Heart left ventricle (tissue), 16 donors: ENCODE measurements at regions not wholly inside any gene's neighbourhood (a gene's known extent, or its start where the extent isn't known, plus 50 kb on each side); places are given as distances from the start of the nearest gene placed in this dataset.

ENCODE experiments used
- ATAC-seq, 4 donors: fragments of 200-7000 bp; cut with Tn5 transposase; one replicate each; pipeline ENCODE4 v1.9.1; 2020 to 2022; ENCODE audit warnings: moderate library complexity in 4 of 4, mild to moderate bottlenecking in 3 of 4, moderate number of reproducible peaks in 1 of 4
- DNase-seq, 5 donors: peaks; one replicate each; pipeline ENCODE4 v3.0.0-alpha.2; 2020
- H3K27ac ChIP-seq, 12 donors: fragments of 200-600 bp; sonication (generic) in 4 of 12; one replicate each; pipeline versions ENCODE4 v1.5.0 to v1.8.0; 2016 to 2022; ENCODE audit warnings: mild to moderate bottlenecking in 2 of 12
- H3K27me3 ChIP-seq, 9 donors: fragments of 200-600 bp; sonication (generic) in 2 of 9; one replicate each; pipeline versions ENCODE4 v1.5.1 to v1.8.0; 2016 to 2022; ENCODE audit warnings: mild to moderate bottlenecking in 3 of 9
- H3K36me3 ChIP-seq, 9 donors: fragments of 200-600 bp; sonication (generic) in 2 of 9; one replicate each; pipeline versions ENCODE4 v1.5.0 to v1.8.0; 2018 to 2022; ENCODE audit warnings: mild to moderate bottlenecking in 2 of 9
- H3K4me1 ChIP-seq, 12 donors: fragments of 200-600 bp; sonication (generic) in 4 of 12; one replicate each; pipeline versions ENCODE4 v1.5.0 to v1.8.0; 2016 to 2022; ENCODE audit warnings: mild to moderate bottlenecking in 3 of 12
- H3K4me3 ChIP-seq, 12 donors: fragments of 200-600 bp; sonication (generic) in 4 of 12; one replicate each; pipeline versions ENCODE4 v1.5.0 to v1.8.0; 2017 to 2022; ENCODE audit warnings: mild to moderate bottlenecking in 9 of 12, moderate library complexity in 4 of 12
- H3K9me3 ChIP-seq, 12 donors: fragments of 200-600 bp; sonication (generic) in 4 of 12; one replicate each; pipeline versions ENCODE4 v1.5.0 to v1.8.0; 2016 to 2022; ENCODE audit warnings: mild to moderate bottlenecking in 1 of 12
- POLR2A ChIP-seq, 2 donors: fragments of 450-650 bp; IDR thresholded peaks; one replicate each; pipeline ENCODE4 v1.6.1; 2017; ENCODE audit warnings: antibody characterized with exemption in 2 of 2, mild to moderate bottlenecking in 2 of 2, moderate library complexity in 2 of 2
- WGBS, 4 donors: extraction: QIAGEN DNeasy Blood & Tissue Kit in 2 of 4; methylation state at CpG; one replicate each; pipeline versions ENCODE4 v1.1.5 to v1.1.7; 2013 to 2018; 5-methylcytosine and 5-hydroxymethylcytosine counted together
- intact Hi-C, 10 donors: fragments of 100-400 bp; cut with DNase I; formaldehyde crosslinking; loops; one replicate each; pipeline versions ENCODE4 v1.11.1 to v1.14.2; 2022
- TF ChIP-seq, protein P1 (sequence below), 12 donors: fragments of 200-600 bp; sonication (generic) in 4 of 12; IDR thresholded peaks; one replicate each; pipeline versions ENCODE4 v1.5.0 to v1.8.0; 2018 to 2022; ENCODE audit warnings: antibody characterized with exemption in 12 of 12, mild to moderate bottlenecking in 5 of 12
- donor health status: ischemic (EF 13 %, LVEDD 7.1; RV severe dilation, severe dysfunction).
- donor health status: healthy with polysubstance abuse.
- donor health status: DM: no; HTN: yes; CAD: no.
- donor health status: DM: no; HTN: no; CAD: no.
- donor health status: ischemic (EF 25% LVEDD 6.9; RV normal size, moderate dysfunction).
- donor health status: ischemic (EF 25% LVEDD 5.7; RV mildly dilated, moderate dysfunction).
- donor health status: healthy.
- donor health status: DM: yes; HTN: yes; CAD: no.
- donor health status: ischemic (EF 35%, LVEDD 5.7; RV mildly dilated, moderate dysfunction).
- donor health status: nonischemic (EF 11% LVEDD 7.7; RV severe dilation, severe dysfunction).
- donor health status: DM: yes; HTN: yes; CAD: no.
- donor health status: PGD.
- donor health status: ischemic (EF 29% LVEDD 5.4; RV normal size, mild dysfunction).
- donor health status: nonischemic (EF 23%, LVEDD 6.1; RV moderate dilation, normal function).

DNA sequence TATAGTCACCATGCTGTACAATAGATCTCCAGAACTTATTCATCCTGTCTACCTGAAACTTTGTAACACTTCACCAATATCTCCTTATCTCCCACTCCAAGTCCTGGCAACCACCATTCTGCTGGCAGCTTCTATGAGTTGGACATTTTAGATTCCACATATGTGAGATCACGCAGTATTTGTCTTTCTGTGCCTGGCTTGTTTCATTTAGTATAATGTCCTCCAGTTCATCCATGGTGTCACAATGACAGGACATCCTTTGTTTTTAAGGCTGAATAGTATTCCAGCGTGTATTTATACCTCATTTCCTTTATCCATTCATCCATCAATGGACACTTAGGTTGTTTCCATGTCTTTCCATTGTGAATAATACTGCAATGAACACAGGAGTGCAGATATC, 198.7 kb downstream of the QDPR start:
- H3K27ac ChIP-seq, result no peak overlapping the region
- H3K4me3 ChIP-seq, result no peak overlapping the region
- H3K4me1 ChIP-seq, result no peaks in the 10 kb centered on the region
- H3K9me3 ChIP-seq, result peaks cover 0 to 5% (median 0%) of the 10 kb centered on the region in 12 donors
- H3K36me3 ChIP-seq, result no peaks in the 10 kb centered on the region
- WGBS, 4 donors, result 50 to 58% (median 54%) methylated on average over 2 of the region's 2 CpGs
- DNase-seq, result peak in 1 of 5 donors; percentile 30
- TF ChIP-seq, protein P1, sequence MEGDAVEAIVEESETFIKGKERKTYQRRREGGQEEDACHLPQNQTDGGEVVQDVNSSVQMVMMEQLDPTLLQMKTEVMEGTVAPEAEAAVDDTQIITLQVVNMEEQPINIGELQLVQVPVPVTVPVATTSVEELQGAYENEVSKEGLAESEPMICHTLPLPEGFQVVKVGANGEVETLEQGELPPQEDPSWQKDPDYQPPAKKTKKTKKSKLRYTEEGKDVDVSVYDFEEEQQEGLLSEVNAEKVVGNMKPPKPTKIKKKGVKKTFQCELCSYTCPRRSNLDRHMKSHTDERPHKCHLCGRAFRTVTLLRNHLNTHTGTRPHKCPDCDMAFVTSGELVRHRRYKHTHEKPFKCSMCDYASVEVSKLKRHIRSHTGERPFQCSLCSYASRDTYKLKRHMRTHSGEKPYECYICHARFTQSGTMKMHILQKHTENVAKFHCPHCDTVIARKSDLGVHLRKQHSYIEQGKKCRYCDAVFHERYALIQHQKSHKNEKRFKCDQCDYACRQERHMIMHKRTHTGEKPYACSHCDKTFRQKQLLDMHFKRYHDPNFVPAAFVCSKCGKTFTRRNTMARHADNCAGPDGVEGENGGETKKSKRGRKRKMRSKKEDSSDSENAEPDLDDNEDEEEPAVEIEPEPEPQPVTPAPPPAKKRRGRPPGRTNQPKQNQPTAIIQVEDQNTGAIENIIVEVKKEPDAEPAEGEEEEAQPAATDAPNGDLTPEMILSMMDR (IDR thresholded peaks at IDR 0.05), result no peak
- TF ChIP-seq POLR2A (IDR thresholded peaks at IDR 0.05), result no peak
- ATAC-seq, result peak in 3 of 4 donors; percentile 24 to 70 (median 31)
- H3K27me3 ChIP-seq, result no peaks in the 10 kb centered on the region
- intact Hi-C loops, result loop anchor here in 2 of 10 donors (10.0 kb wide), 2 partner anchors 138 to 148 kb away; no protein-coding TSS in a partner anchor

DNA sequence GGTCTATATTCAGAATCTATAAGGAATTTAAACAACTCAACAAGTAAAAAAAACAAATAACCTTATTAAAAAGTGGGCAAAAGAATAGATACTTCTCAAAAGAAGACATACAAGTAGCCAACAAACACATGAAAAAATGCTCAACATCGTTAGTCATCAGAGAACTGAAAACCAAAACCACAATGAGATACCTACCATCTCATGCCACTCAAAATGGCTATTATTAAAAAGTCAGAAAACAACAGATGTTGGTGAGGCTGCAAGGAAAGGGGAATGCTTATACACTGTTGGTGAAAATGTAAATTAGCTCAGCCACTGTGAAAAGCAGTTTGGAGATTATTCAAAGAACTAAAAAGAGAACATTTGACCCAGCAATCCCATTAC, 201.6 kb downstream of the QDPR start:
- intact Hi-C loops, result loop anchor here in 2 of 10 donors (10.0 kb wide), 2 partner anchors 135 to 145 kb away; no protein-coding TSS in a partner anchor
- WGBS, 4 donors, result 77 to 82% (median 80%) methylated on average over 1 of the region's 1 CpG
- Histone ChIP-seq H3K27me3 (no peaks in the 10 kb centered on the region), H3K27ac (no peak overlapping the region), H3K4me3 (no peak overlapping the region), H3K4me1 (no peaks in the 10 kb centered on the region), H3K36me3 (no peaks in the 10 kb centered on the region), H3K9me3 (peaks cover 0 to 18% (median 0%) of the 10 kb centered on the region in 12 donors)
- ATAC-seq, result no peak
- DNase-seq, result no peak
- TF ChIP-seq, protein P1 (IDR thresholded peaks at IDR 0.05), result no peak
- TF ChIP-seq POLR2A (IDR thresholded peaks at IDR 0.05), result no peak

DNA sequence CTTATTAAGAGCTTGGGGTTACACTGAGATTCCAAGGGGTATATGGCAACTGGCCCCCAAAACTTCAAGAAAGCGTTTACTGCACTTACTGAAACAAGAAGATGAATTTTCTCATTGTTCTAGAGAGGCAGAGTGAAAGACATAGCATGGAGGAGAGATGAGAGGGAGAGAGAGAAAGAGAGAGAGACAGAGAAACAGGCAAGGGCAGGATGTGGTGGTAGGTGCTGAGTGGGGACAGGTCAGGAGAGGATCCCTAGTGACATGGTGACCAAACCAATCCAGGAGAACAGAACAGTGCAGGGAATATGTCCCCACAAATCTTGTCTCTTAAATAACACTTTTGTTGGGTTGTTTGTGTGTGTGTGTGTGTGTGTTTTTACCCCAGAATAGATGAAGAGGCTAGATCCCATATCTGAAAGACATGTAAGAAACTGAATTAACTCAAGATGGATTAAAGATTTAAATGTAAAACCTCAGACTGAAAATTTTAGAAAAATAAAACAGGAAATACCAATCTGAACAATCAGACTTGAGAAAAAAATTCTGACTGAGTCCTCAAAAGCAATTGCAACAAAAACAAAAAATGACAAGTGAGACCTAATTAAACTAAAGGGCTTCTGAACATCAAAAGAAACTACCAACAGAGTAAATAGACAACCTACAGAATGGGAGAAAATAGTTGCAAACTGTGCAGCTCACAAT, 202.2 kb downstream of the QDPR start:
- 82 to 92% (median 86%) methylated on average over 1 of the region's 1 CpG for WGBS, 4 donors
- TF ChIP-seq POLR2A (IDR thresholded peaks at IDR 0.05), result no peak
- TF ChIP-seq, protein P1 (IDR thresholded peaks at IDR 0.05), result no peak
- intact Hi-C loops, result loop anchor here in 2 of 10 donors (10.0 kb wide), 3 partner anchors 75 to 145 kb away; no protein-coding TSS in a partner anchor
- ATAC-seq, result no peak
- H3K9me3 ChIP-seq, result peaks cover 0 to 23% (median 0%) of the 10 kb centered on the region in 12 donors
- no peaks in the 10 kb centered on the region for H3K36me3 ChIP-seq
- H3K27me3 ChIP-seq, result no peaks in the 10 kb centered on the region
- H3K4me1 ChIP-seq, result no peaks in the 10 kb centered on the region
- no peak overlapping the region for H3K27ac ChIP-seq
- H3K4me3 ChIP-seq, result no peak overlapping the region
- DNase-seq, result no peak

DNA sequence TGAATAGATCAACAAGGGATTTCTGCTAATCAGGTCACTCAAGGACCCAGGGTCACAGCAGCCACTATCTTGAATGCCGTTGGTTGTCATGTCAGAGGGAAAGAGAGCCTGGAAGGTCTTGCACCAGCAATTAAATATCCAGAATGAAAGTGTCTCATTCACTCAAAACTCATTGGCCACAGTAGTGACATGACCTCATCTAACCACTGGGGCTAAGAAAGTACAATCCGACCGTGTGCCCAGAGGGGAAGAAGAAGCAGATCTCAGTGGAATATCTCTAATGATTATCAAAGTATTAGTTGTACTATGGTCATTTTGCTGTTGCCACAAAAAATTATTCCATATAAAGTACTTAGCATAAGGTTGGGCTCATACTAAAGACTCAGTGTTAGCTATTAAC, 210.0 kb downstream of the QDPR start:
- WGBS, 4 donors, result 20 to 38% (median 30%) methylated on average over 3 of the region's 3 CpGs
- DNase-seq, result no peak
- Histone ChIP-seq H3K9me3 (peaks cover 0 to 16% (median 0%) of the 10 kb centered on the region in 12 donors), H3K4me3 (no peak overlapping the region), H3K4me1 (peaks cover 0 to 6% (median 0%) of the 10 kb centered on the region in 12 donors), H3K36me3 (no peaks in the 10 kb centered on the region), H3K27me3 (no peaks in the 10 kb centered on the region), H3K27ac (no peak overlapping the region)
- intact Hi-C loops, result loop anchor here in 1 of 10 donors (10.0 kb wide), 1 partner anchor 67 kb away; no protein-coding TSS in a partner anchor
- TF ChIP-seq, protein P1 (IDR thresholded peaks at IDR 0.05), result no peak
- TF ChIP-seq POLR2A (IDR thresholded peaks at IDR 0.05), result no peak
- no peak for ATAC-seq
